K562 (cell line): ENCODE measurements at regions not wholly inside any gene's neighbourhood (a gene's known extent, or its start where the extent isn't known, plus 50 kb on each side); places are given as distances from the start of the nearest gene placed in this dataset.

Experiments used
- ATAC-seq: fragments of 200-7000 bp; cut with Tn5 transposase; 3 replicates; pipeline ENCODE4 v1.9.1; 2020; ENCODE audit warnings: moderate library complexity
- BruUV-seq: library from RNA; stranded (reverse); fragments of 400-500 nt; replicated peaks from 2 replicates; lab custom pipeline; 2021; lab: Mats Ljungman, UMichigan
- CTCF ChIA-PET: fragments of 300-600 bp; formaldehyde crosslinking; extraction: SDS; loops from one replicate; lab custom pipeline; 2021; ENCODE audit warnings: low intra/inter-chr PET ratio; lab: Yijun Ruan, JAX
- POLR2A ChIA-PET: fragments of 300-600, 350-650 bp; sonication (Branson Sonifier 250); formaldehyde crosslinking; extraction: SDS; loops from one replicate; lab custom pipeline; 2021; ENCODE audit warnings: antibody characterized with exemption, inconsistent platforms; lab: Yijun Ruan, JAX
- DNase-seq, 4 experiments: peaks; one replicate each; pipeline versions ENCODE4 v3.0.0 to v3.0.0-alpha.2; 2011 to 2018; ENCODE audit warnings: low spot score in 3 of 4, mixed read lengths in 3 of 4; ENCODE audit errors: extremely low read depth in 1 of 4
- FAIRE-seq: peaks from 2 replicates; lab custom pipeline; 2011; peaks lifted over from hg19 to GRCh38; lab: Jason Lieb, UNC
- H2AFZ ChIP-seq: 2 replicates; pipeline ENCODE4 v1.6.0; 2011; ENCODE audit warnings: low read depth, low read length, control low read depth, inconsistent platforms
- H3K27ac ChIP-seq: fragments of 200-600 bp; 3 replicates; pipeline ENCODE4 v1.8.0; 2011; ENCODE audit warnings: low read depth, mild to moderate bottlenecking, control low read depth, inconsistent platforms, low read length, moderate library complexity, mixed read lengths; ENCODE audit errors: extremely low read depth
- H3K27me3 ChIP-seq, 2 experiments: fragments of 300-600 bp in 1 of 2; 2 replicates in 1 of 2; 3 replicates in 1 of 2; pipeline versions ENCODE4 v1.6.0 to v1.8.0; 2011; ENCODE audit warnings: inconsistent platforms in 2 of 2, low read length in 2 of 2, mild to moderate bottlenecking in 1 of 2, mixed read lengths in 1 of 2, moderate library complexity in 1 of 2; ENCODE audit not compliant: control insufficient read depth in 2 of 2, insufficient read depth in 2 of 2
- H3K36me3 ChIP-seq: fragments of 300-600 bp; 3 replicates; pipeline ENCODE4 v1.8.0; 2011; ENCODE audit warnings: mild to moderate bottlenecking, low read length, inconsistent platforms; ENCODE audit not compliant: control insufficient read depth, insufficient read depth
- H3K4me1 ChIP-seq, 2 experiments: fragments of 200-600 bp in 1 of 2; replicated peaks in 1 of 2; 2 replicates in 1 of 2; 3 replicates in 1 of 2; pipeline versions ENCODE4 v1.5.1 to v1.8.0; 2011; ENCODE audit warnings: inconsistent platforms in 2 of 2, low read length in 2 of 2, mild to moderate bottlenecking in 1 of 2, mixed read lengths in 1 of 2, moderate library complexity in 1 of 2; ENCODE audit not compliant: control insufficient read depth in 2 of 2, insufficient read depth in 2 of 2
- H3K4me2 ChIP-seq: 2 replicates; pipeline ENCODE4 v1.6.1; 2011; ENCODE audit warnings: low read length, control low read depth, inconsistent platforms, mixed read lengths; ENCODE audit not compliant: insufficient read depth
- H3K4me3 ChIP-seq: fragments of 200-600 bp; sonication (generic), shearing (Covaris generic); 2 replicates; pipeline ENCODE4 v1.5.1; 2016; ENCODE audit warnings: control low read depth, inconsistent platforms
- H3K79me2 ChIP-seq: fragments of 200-600 bp; 3 replicates; pipeline ENCODE4 v1.8.0; 2011; ENCODE audit warnings: low read length, inconsistent platforms; ENCODE audit not compliant: control insufficient read depth, insufficient read depth
- H3K9ac ChIP-seq, 2 experiments: 2 replicates each; pipeline versions ENCODE4 v1.6.0 to v1.6.1; 2011; ENCODE audit warnings: low read depth in 2 of 2, low read length in 2 of 2, control low read depth in 1 of 2, inconsistent platforms in 1 of 2, mild to moderate bottlenecking in 1 of 2, mixed read lengths in 1 of 2; ENCODE audit not compliant: insufficient read depth in 1 of 2
- H3K9me1 ChIP-seq: one replicate; pipeline ENCODE4 v1.6.0; 2011; ENCODE audit warnings: inconsistent platforms, mild to moderate bottlenecking, low read length, moderate library complexity; ENCODE audit not compliant: control insufficient read depth, insufficient read depth
- H3K9me3 ChIP-seq: replicated peaks from 2 replicates; pipeline ENCODE4 v1.5.1; 2011; ENCODE audit warnings: low read depth, low read length, inconsistent platforms; ENCODE audit not compliant: control insufficient read depth, insufficient read depth
- H4K20me1 ChIP-seq: replicated peaks from 2 replicates; pipeline ENCODE4 v1.6.1; 2011; ENCODE audit warnings: low read length, inconsistent platforms, mixed read lengths; ENCODE audit not compliant: control insufficient read depth, insufficient read depth
- FOXA1 ChIP-seq: fragments of 450-650 bp; IDR thresholded peaks from 2 replicates; pipeline ENCODE4 v1.6.1; 2016; ENCODE audit warnings: mild to moderate bottlenecking, borderline replicate concordance
- HNRNPH1 ChIP-seq: fragments of 200-400 bp; formaldehyde crosslinking; optimal IDR thresholded peaks from 2 replicates; pipeline ENCODE3; 2017; ENCODE audit warnings: low read depth, mild to moderate bottlenecking, low read length, moderate library complexity
- HNRNPUL1 ChIP-seq: fragments of 200-400 bp; formaldehyde crosslinking; IDR thresholded peaks from 2 replicates; pipeline ENCODE4 v1.6.1; 2017; ENCODE audit warnings: low read length
- PRMT5 ChIP-seq: sonication (generic); formaldehyde crosslinking; IDR thresholded peaks from 2 replicates; pipeline ENCODE4 v1.5.0; 2020; ENCODE audit warnings: missing genetic modification reagents
- RFX5 ChIP-seq: IDR thresholded peaks from 2 replicates; pipeline ENCODE4 v1.6.1; 2011; ENCODE audit warnings: low read depth, mild to moderate bottlenecking, improper control_type of control experiment, low read length
- SMARCC2 ChIP-seq: fragments of 450-650 bp; IDR thresholded peaks from 2 replicates; pipeline ENCODE4 v1.6.1; 2017; ENCODE audit warnings: antibody characterized with exemption, moderate library complexity, mild to moderate bottlenecking, low read depth
- TBP ChIP-seq: optimal IDR thresholded peaks from 2 replicates; pipeline ENCODE3; 2011; ENCODE audit warnings: low read depth, low read length, improper control_type of control experiment
- ZBTB17 ChIP-seq: fragments of 450-650 bp; formaldehyde crosslinking; IDR thresholded peaks from 2 replicates; pipeline ENCODE4 v1.4.0; 2020; ENCODE audit warnings: mild to moderate bottlenecking
- ZZZ3 ChIP-seq: fragments of 450-650 bp; IDR thresholded peaks from 2 replicates; pipeline ENCODE4 v1.6.1; 2016; ENCODE audit warnings: antibody characterized with exemption, mild to moderate bottlenecking, moderate library complexity
- WGBS: fragments of 100-300 bp; shearing (Covaris generic); methylation state at CpG from one replicate; pipeline ENCODE4 v1.1.6; 2016; ENCODE audit warnings: low coverage, mixed read lengths; ENCODE audit not compliant: insufficient coverage; ENCODE audit errors: missing lambda C conversion rate; 5-methylcytosine and 5-hydroxymethylcytosine counted together
- in situ Hi-C: fragments of 300-500 bp; cut with MboI; formaldehyde crosslinking; loops from 4 replicates; pipeline ENCODE4 v1.15.0; 2018; ENCODE audit warnings: inconsistent platforms, mixed read lengths
- intact Hi-C: fragments of 100-400 bp; cut with micrococcal nuclease; formaldehyde crosslinking; loops from 2 replicates; pipeline ENCODE4 v1.14.2; 2022
- TF ChIP-seq, protein P1 (sequence below): fragments of 450-650 bp; IDR thresholded peaks from 2 replicates; pipeline ENCODE4 v1.7.0; 2016; ENCODE audit warnings: borderline replicate concordance
- TF ChIP-seq, protein P2 (sequence below): sonication (generic); formaldehyde crosslinking; IDR thresholded peaks from 2 replicates; pipeline ENCODE4 v1.8.0; 2023; ENCODE audit warnings: mild to moderate bottlenecking, missing genetic modification reagents

DNA sequence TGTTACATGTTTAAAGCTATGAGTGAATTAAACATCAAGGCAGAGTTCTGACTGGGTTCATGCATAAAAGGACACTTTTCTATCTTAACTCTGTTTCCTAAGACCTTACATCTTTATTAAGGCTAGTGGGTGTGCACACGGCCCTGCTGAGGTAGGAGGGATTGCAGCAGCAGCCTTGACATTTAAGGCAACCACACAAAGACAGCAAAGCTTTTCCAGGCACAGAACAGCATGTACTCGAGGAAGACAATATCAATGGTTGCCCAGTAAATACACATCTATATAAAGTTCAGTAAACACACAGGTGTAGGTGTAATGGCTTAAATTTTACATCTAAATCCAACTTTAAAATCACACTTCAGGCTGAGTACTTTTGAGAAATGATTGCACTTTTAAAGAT is 79.8 kb upstream of the LOC128125822 start:
- DNase-seq (no peak), FAIRE-seq (no peak), ATAC-seq (no peak)
- no peak overlapping the region for H3K4me2 ChIP-seq
- H4K20me1 ChIP-seq: no peaks in the 10 kb centered on the region
- no peaks in the 10 kb centered on the region for H3K9me1 ChIP-seq
- no peaks in the 10 kb centered on the region for H3K36me3 ChIP-seq
- WGBS: 3% methylated on average over 2 of the region's 2 CpGs
- no peak overlapping the region for H2AFZ ChIP-seq
- H3K9me3 ChIP-seq: no peaks in the 10 kb centered on the region
- H3K4me3 ChIP-seq: no peak overlapping the region
- H3K9ac ChIP-seq: no peak overlapping the region
- no peak overlapping the region for H3K27ac ChIP-seq
- TF ChIP-seq PRMT5 (CRISPR knock-in tag): no peak
- H3K27me3 ChIP-seq: no peaks in the 10 kb centered on the region
- H3K4me1 ChIP-seq: no peaks in the 10 kb centered on the region
- BruUV-seq: no TSS peak
- intact Hi-C loops (no loop called here), in situ Hi-C loops (no loop called here)
- CTCF ChIA-PET: no interaction called here
- POLR2A ChIA-PET: no interaction called here
- H3K79me2 ChIP-seq: no peaks in the 10 kb centered on the region

DNA sequence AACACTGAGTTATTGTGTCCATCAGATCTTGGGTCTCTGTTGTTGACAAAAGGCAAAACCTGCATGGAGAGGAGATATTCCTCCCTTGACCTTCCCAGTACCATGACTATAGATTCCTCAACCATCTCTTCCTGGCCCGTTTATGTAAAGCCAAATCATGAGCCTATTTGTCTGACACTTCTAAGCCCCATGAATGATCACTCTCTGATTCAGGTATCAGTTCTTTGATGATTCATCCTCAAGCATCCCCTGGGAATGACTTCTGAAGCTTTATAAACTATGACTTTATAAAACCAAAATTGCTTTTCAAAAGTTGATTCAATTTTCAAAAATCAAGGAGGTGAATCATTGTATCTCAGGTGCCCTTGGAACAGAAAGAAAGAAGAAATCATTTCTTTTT is 78.7 kb upstream of the LOC128125822 start:
- BruUV-seq: no TSS peak
- CTCF ChIA-PET: no interaction called here
- H4K20me1 ChIP-seq: no peaks in the 10 kb centered on the region
- H3K9me1 ChIP-seq: no peaks in the 10 kb centered on the region
- intact Hi-C loops: no loop called here
- H3K4me2 ChIP-seq: no peak overlapping the region
- TF ChIP-seq HNRNPUL1 (no peak), HNRNPH1 (no peak), ZBTB17 (CRISPR knock-in tag) (no peak), TBP (no peak), RFX5 (no peak), FOXA1 (no peak), SMARCC2 (no peak), ZZZ3 (no peak)
- TF ChIP-seq, protein P1, sequence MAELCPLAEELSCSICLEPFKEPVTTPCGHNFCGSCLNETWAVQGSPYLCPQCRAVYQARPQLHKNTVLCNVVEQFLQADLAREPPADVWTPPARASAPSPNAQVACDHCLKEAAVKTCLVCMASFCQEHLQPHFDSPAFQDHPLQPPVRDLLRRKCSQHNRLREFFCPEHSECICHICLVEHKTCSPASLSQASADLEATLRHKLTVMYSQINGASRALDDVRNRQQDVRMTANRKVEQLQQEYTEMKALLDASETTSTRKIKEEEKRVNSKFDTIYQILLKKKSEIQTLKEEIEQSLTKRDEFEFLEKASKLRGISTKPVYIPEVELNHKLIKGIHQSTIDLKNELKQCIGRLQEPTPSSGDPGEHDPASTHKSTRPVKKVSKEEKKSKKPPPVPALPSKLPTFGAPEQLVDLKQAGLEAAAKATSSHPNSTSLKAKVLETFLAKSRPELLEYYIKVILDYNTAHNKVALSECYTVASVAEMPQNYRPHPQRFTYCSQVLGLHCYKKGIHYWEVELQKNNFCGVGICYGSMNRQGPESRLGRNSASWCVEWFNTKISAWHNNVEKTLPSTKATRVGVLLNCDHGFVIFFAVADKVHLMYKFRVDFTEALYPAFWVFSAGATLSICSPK: no peak
- TF ChIP-seq, protein P2, sequence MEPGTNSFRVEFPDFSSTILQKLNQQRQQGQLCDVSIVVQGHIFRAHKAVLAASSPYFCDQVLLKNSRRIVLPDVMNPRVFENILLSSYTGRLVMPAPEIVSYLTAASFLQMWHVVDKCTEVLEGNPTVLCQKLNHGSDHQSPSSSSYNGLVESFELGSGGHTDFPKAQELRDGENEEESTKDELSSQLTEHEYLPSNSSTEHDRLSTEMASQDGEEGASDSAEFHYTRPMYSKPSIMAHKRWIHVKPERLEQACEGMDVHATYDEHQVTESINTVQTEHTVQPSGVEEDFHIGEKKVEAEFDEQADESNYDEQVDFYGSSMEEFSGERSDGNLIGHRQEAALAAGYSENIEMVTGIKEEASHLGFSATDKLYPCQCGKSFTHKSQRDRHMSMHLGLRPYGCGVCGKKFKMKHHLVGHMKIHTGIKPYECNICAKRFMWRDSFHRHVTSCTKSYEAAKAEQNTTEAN (CRISPR knock-in tag): no peak
- TF ChIP-seq, all 486 proteins: peak for 0
- POLR2A ChIA-PET: no interaction called here
- no peak for FAIRE-seq
- WGBS: 0% methylated on average over 1 of the region's 1 CpG
- Histone ChIP-seq H3K36me3 (no peaks in the 10 kb centered on the region), H3K4me1 (no peaks in the 10 kb centered on the region), H3K9ac (no peak overlapping the region), H2AFZ (no peak overlapping the region), H3K79me2 (no peaks in the 10 kb centered on the region), H3K27me3 (no peaks in the 10 kb centered on the region), H3K9me3 (no peaks in the 10 kb centered on the region), H3K4me3 (no peak overlapping the region), H3K27ac (no peak overlapping the region)
- in situ Hi-C loops: no loop called here
- no peak for DNase-seq
- ATAC-seq: no peak
